ENCODE measurements at regions not wholly inside any gene's neighbourhood (a gene's known extent, or its start where the extent isn't known, plus 50 kb on each side); places are given as distances from the start of the nearest gene placed in this dataset.
"Not testable (repeated sequence)": the region's sequence is repeated elsewhere in the genome, so short reads cannot be mapped to it uniquely, and the experiment has no call there.

GRCh38 chr2:87317193-87317592 lies 295.5 kb upstream of the PLGLB1 start:
- not testable (repeated sequence) for TF ChIP-seq PRMT3 (CRISPR knock-in tag; IDR thresholded peaks at IDR 0.05; ENCODE audit: borderline replicate concordance, low read depth); TAF1 (CRISPR knock-in tag; IDR thresholded peaks at IDR 0.05); BRCA1 (CRISPR knock-in tag; IDR thresholded peaks at IDR 0.05); PAX8 (CRISPR knock-in tag; IDR thresholded peaks at IDR 0.05; ENCODE audit: borderline replicate concordance); ZNF318 (CRISPR knock-in tag; IDR thresholded peaks at IDR 0.05)
